Uterus (tissue), 3 donors: ENCODE measurements at regions not wholly inside any gene's neighbourhood (a gene's known extent, or its start where the extent isn't known, plus 50 kb on each side); places are given as distances from the start of the nearest gene placed in this dataset.

Experiments
- DNase-seq, 2 donors: peaks; one replicate each; pipeline ENCODE4 v3.0.0-alpha.2; 2019 to 2020
- H3K27ac ChIP-seq, 2 donors: fragments of 200-600 bp; sonication (generic); 1 replicate in 1 of 2; 2 replicates in 1 of 2; pipeline ENCODE4 v1.5.1; 2016 to 2018
- H3K27me3 ChIP-seq, 2 donors: fragments of 200-600 bp; sonication (generic); one replicate each; pipeline ENCODE4 v1.5.1; 2018 to 2019; ENCODE audit warnings: control low read depth in 1 of 2
- H3K36me3 ChIP-seq, 2 donors: fragments of 200-600 bp; sonication (generic); one replicate each; pipeline ENCODE4 v1.5.1; 2019; ENCODE audit warnings: control low read depth in 1 of 2
- H3K4me1 ChIP-seq, 2 donors: fragments of 200-600 bp; sonication (generic); one replicate each; pipeline ENCODE4 v1.5.1; 2018 to 2019; ENCODE audit warnings: control low read depth in 1 of 2
- H3K4me3 ChIP-seq, 2 donors: fragments of 200-600 bp; sonication (generic); 1 replicate in 1 of 2; 2 replicates in 1 of 2; pipeline ENCODE4 v1.5.1; 2018 to 2019; ENCODE audit warnings: mild to moderate bottlenecking in 1 of 2
- H3K9me3 ChIP-seq, 2 donors: fragments of 200-600 bp; sonication (generic); one replicate each; pipeline ENCODE4 v1.5.1; 2019; ENCODE audit warnings: control low read depth in 1 of 2
- CTCF ChIP-seq, 4 experiments: fragments of 200-600 bp in 2 of 4; fragments of 450-650 bp in 2 of 4; sonication (generic) in 2 of 4; IDR thresholded peaks; one replicate each; pipeline ENCODE4 v1.5.1; 2016 to 2019; ENCODE audit warnings: antibody characterized with exemption in 4 of 4, mild to moderate bottlenecking in 2 of 4, moderate library complexity in 1 of 4
- POLR2A ChIP-seq, 2 donors: fragments of 450-650 bp; IDR thresholded peaks; one replicate each; pipeline ENCODE4 v1.6.1; 2016; ENCODE audit warnings: antibody characterized with exemption in 2 of 2, mild to moderate bottlenecking in 1 of 2, moderate library complexity in 1 of 2
- intact Hi-C: fragments of 100-400 bp; cut with DNase I; formaldehyde crosslinking; loops from one replicate; pipeline ENCODE4 v1.15.1; 2023; ENCODE audit warnings: low total_unique reads
- donor health status: DM: yes; HTN: yes; CAD: no.

- intact Hi-C loops, result no loop called here
- H3K27ac ChIP-seq, result no peak overlapping the region
- no peak for DNase-seq
- no peak overlapping the region for H3K4me3 ChIP-seq
- H3K9me3 ChIP-seq, result no peaks in the 10 kb centered on the region
- no peaks in the 10 kb centered on the region for H3K27me3 ChIP-seq
- TF ChIP-seq POLR2A (IDR thresholded peaks at IDR 0.05) (no peak), CTCF (IDR thresholded peaks at IDR 0.05) (no peak)
- H3K36me3 ChIP-seq, result no peaks in the 10 kb centered on the region
- H3K4me1 ChIP-seq, result no peaks in the 10 kb centered on the region
These were observed 188.3 kb upstream of the MEOX2 start for GRCh38 chr7:15874774-15875173.

GRCh38 chr7:15870347-15870746, 183.9 kb upstream of the MEOX2 start:
- Histone ChIP-seq H3K4me3 (no peak overlapping the region), H3K36me3 (no peaks in the 10 kb centered on the region), H3K4me1 (no peaks in the 10 kb centered on the region), H3K27ac (no peak overlapping the region), H3K9me3 (no peaks in the 10 kb centered on the region), H3K27me3 (no peaks in the 10 kb centered on the region)
- no peak for TF ChIP-seq POLR2A (IDR thresholded peaks at IDR 0.05)
- DNase-seq, result no peak
- intact Hi-C loops, result no loop called here

- Histone ChIP-seq H3K27ac (no peak overlapping the region), H3K36me3 (no peaks in the 10 kb centered on the region), H3K9me3 (no peaks in the 10 kb centered on the region), H3K4me3 (no peak overlapping the region), H3K4me1 (no peaks in the 10 kb centered on the region), H3K27me3 (no peaks in the 10 kb centered on the region)
- intact Hi-C loops, result no loop called here
- no peak for TF ChIP-seq POLR2A (IDR thresholded peaks at IDR 0.05)
- no peak for TF ChIP-seq CTCF (IDR thresholded peaks at IDR 0.05)
- DNase-seq, result no peak
These were observed 181.0 kb upstream of the MEOX2 start for GRCh38 chr7:15867441-15867840.

GRCh38 chr7:15866753-15867152, 180.3 kb upstream of the MEOX2 start:
- Histone ChIP-seq H3K27ac (no peak overlapping the region), H3K9me3 (no peaks in the 10 kb centered on the region), H3K36me3 (no peaks in the 10 kb centered on the region), H3K4me3 (no peak overlapping the region), H3K4me1 (no peaks in the 10 kb centered on the region), H3K27me3 (no peaks in the 10 kb centered on the region)
- no peak for DNase-seq
- TF ChIP-seq CTCF (IDR thresholded peaks at IDR 0.05) (no peak), POLR2A (IDR thresholded peaks at IDR 0.05) (no peak)
- intact Hi-C loops, result no loop called here

- Histone ChIP-seq H3K9me3 (no peaks in the 10 kb centered on the region), H3K27ac (no peak overlapping the region), H3K36me3 (no peaks in the 10 kb centered on the region), H3K4me1 (no peaks in the 10 kb centered on the region), H3K27me3 (no peaks in the 10 kb centered on the region), H3K4me3 (no peak overlapping the region)
- intact Hi-C loops, result no loop called here
- TF ChIP-seq CTCF (IDR thresholded peaks at IDR 0.05) (no peak), POLR2A (IDR thresholded peaks at IDR 0.05) (no peak)
- no peak for DNase-seq
These were observed 178.1 kb upstream of the MEOX2 start for GRCh38 chr7:15864626-15864991.

GRCh38 chr7:15863951-15864625, 177.6 kb upstream of the MEOX2 start:
- intact Hi-C loops, result no loop called here
- H3K27ac ChIP-seq, result no peak overlapping the region
- H3K4me1 ChIP-seq, result no peaks in the 10 kb centered on the region
- TF ChIP-seq CTCF (IDR thresholded peaks at IDR 0.05) (no peak), POLR2A (IDR thresholded peaks at IDR 0.05) (no peak)
- DNase-seq, result no peak
- no peak overlapping the region for H3K4me3 ChIP-seq
- no peaks in the 10 kb centered on the region for H3K27me3 ChIP-seq
- H3K36me3 ChIP-seq, result no peaks in the 10 kb centered on the region
- H3K9me3 ChIP-seq, result no peaks in the 10 kb centered on the region
